SKM-1 (cell line): ENCODE measurements at regions not wholly inside any gene's neighbourhood (a gene's known extent, or its start where the extent isn't known, plus 50 kb on each side); places are given as distances from the start of the nearest gene placed in this dataset.

Experiments
- DNase-seq: peaks from one replicate; lab custom pipeline; 2025; ENCODE audit not compliant: unreplicated experiment; lab: John Stamatoyannopoulos, UW

GRCh38 chr4:71275004-71275403, 63.8 kb upstream of the SLC4A4 start:
- DNase-seq: no peak

DNA sequence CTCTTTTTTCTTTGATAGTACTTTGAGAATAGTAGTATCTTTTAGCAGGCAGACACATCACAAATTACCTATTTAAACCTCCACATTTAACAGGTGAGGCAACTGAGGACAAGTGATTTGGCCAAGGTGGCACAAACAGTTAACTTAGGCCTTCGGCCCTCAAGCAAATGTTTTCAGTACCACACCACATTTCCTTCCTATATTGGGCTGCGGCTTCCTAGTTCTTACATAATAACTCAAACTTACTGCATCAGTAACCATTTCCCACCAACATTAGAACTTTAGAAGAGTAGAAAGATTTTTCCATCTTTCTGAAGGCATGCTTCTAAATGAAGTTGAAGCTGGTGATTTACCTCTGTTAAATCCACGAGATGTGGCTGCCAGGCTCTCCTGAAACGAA, 63.2 kb upstream of the SLC4A4 start:
- peak; percentile 13 for DNase-seq

GRCh38 chr4:71277353-71277752, 61.5 kb upstream of the SLC4A4 start:
- DNase-seq: no peak

GRCh38 chr4:71283642-71284257, 55.1 kb upstream of the SLC4A4 start:
- DNase-seq: no peak

GRCh38 chr4:71287305-71287704, 51.5 kb upstream of the SLC4A4 start:
- DNase-seq: no peak

DNA sequence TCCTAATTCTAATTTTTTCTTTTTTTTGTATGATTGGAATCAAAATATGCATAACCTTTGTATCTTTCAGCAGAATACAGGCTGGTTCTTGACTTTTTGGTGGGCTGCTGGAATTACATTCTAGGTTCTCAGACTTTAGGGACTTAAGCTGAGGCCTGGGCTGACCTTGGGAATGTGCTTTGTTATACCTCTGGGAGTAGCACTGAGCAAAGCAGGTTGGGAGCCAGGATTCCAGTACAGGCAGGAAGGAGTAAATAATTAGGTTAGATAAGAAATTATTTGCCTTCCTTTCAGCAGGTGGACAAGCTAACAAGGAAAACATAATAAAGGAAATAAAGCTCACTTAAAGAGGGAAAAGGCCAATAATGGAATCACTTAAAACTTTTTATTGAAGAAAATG, 49.9 kb upstream of the SLC4A4 start:
- no peak for DNase-seq
